ENCODE measurements at regions not wholly inside any gene's neighbourhood (a gene's known extent, or its start where the extent isn't known, plus 50 kb on each side); places are given as distances from the start of the nearest gene placed in this dataset.

DNA sequence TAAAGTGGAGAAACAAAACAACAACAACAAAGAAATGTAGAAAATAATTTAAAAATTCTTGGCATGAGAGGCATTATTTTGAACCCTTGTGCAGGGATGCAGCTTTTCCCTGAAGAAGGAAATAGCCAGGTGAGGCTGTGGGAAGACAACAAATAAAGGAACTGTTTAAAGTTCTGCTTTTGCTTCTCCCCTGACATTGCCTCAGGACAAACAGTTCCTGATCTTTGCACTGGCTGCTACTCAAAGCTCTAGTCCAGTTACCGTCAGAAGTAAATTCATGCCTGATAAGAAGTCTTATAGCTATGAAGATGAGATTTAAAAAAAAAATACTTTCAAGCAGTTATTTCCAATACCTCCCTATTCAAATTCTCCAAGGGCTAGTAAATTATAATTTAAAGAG lies 233.8 kb downstream of the IL15 start:
- no peak for TF ChIP-seq CEBPB (IDR thresholded peaks at IDR 0.05)
- TF ChIP-seq, protein P1, sequence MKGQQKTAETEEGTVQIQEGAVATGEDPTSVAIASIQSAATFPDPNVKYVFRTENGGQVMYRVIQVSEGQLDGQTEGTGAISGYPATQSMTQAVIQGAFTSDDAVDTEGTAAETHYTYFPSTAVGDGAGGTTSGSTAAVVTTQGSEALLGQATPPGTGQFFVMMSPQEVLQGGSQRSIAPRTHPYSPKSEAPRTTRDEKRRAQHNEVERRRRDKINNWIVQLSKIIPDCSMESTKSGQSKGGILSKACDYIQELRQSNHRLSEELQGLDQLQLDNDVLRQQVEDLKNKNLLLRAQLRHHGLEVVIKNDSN (IDR thresholded peaks at IDR 0.05) = no peak
- TF ChIP-seq REST (IDR thresholded peaks at IDR 0.05; ENCODE audit: low read depth) = no peak
- no peak for TF ChIP-seq TAF1 (IDR thresholded peaks at IDR 0.05; ENCODE audit: low read depth)
- TF ChIP-seq EGR1 (IDR thresholded peaks at IDR 0.05) = no peak
- no peak for TF ChIP-seq FOXM1 (IDR thresholded peaks at IDR 0.05; ENCODE audit: borderline replicate concordance, low read depth)
- TF ChIP-seq NFIC (IDR thresholded peaks at IDR 0.05) = no peak
- no peak for TF ChIP-seq TCF12 (IDR thresholded peaks at IDR 0.05; ENCODE audit: low read depth)
- no peak for TF ChIP-seq TEAD4 (IDR thresholded peaks at IDR 0.05)
- TF ChIP-seq ZBTB7A (IDR thresholded peaks at IDR 0.05; ENCODE audit: low read depth) = no peak
- no peak for TF ChIP-seq CREB1 (IDR thresholded peaks at IDR 0.05; ENCODE audit: low read depth)
- TF ChIP-seq MAX (IDR thresholded peaks at IDR 0.05) = no peak
- no peak for TF ChIP-seq RAD21 (IDR thresholded peaks at IDR 0.05; ENCODE audit: low read depth)
- no peak for TF ChIP-seq EP300 (IDR thresholded peaks at IDR 0.05; ENCODE audit: borderline replicate concordance)
- no peak for TF ChIP-seq YY1 (IDR thresholded peaks at IDR 0.05; ENCODE audit: low read depth)

DNA sequence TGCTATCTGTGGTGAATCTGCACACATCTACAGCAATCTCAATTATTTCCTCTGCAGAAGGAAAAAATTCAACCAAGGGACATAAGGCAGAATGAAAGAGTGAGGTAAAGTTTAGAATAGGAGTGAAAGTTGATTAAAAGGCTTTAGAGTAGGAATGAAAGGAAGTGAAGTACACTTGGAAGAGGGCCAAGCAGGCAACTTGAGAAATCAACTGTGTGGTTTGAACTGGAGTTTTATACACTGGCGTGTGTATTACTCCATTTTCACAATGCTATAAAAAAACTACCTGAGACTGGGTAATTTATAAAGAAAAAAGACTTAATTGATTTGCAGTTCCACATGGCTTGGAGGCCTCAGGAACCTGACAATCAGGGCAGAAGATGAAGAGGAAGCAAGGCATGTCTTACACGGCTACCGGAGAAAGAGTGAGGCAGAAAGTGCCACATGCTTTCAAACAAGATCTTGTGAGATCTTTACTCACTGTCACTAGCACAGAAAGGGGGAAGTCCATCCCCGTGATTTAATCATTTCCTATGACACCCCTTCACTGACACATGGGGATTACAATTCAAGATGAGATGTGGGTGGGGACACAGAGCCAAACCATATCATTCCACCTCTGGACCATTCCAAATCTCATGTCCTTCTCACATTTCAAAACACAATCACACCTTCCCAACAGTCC lies 234.8 kb downstream of the IL15 start:
- TF ChIP-seq TEAD4 (IDR thresholded peaks at IDR 0.05) (no peak), REST (IDR thresholded peaks at IDR 0.05; ENCODE audit: low read depth) (no peak), FOXM1 (IDR thresholded peaks at IDR 0.05; ENCODE audit: borderline replicate concordance, low read depth) (no peak), EGR1 (IDR thresholded peaks at IDR 0.05) (no peak), TCF12 (IDR thresholded peaks at IDR 0.05; ENCODE audit: low read depth) (no peak), NFIC (IDR thresholded peaks at IDR 0.05) (no peak), CREB1 (IDR thresholded peaks at IDR 0.05; ENCODE audit: low read depth) (no peak), MAX (IDR thresholded peaks at IDR 0.05) (no peak), ZBTB7A (IDR thresholded peaks at IDR 0.05; ENCODE audit: low read depth) (no peak), CEBPB (IDR thresholded peaks at IDR 0.05) (no peak), TAF1 (IDR thresholded peaks at IDR 0.05; ENCODE audit: low read depth) (no peak), YY1 (IDR thresholded peaks at IDR 0.05; ENCODE audit: low read depth) (no peak), RAD21 (IDR thresholded peaks at IDR 0.05; ENCODE audit: low read depth) (no peak)

GRCh38 chr4:141884070-141884469 lies 247.7 kb downstream of the IL15 start:
- TF ChIP-seq TCF12 (IDR thresholded peaks at IDR 0.05; ENCODE audit: low read depth) = no peak
- no peak for TF ChIP-seq RAD21 (IDR thresholded peaks at IDR 0.05; ENCODE audit: low read depth)
- TF ChIP-seq EGR1 (IDR thresholded peaks at IDR 0.05) = no peak
- no peak for TF ChIP-seq NFIC (IDR thresholded peaks at IDR 0.05)
- TF ChIP-seq FOXM1 (IDR thresholded peaks at IDR 0.05; ENCODE audit: borderline replicate concordance, low read depth) = no peak
- TF ChIP-seq TAF1 (IDR thresholded peaks at IDR 0.05; ENCODE audit: low read depth) = no peak
- TF ChIP-seq TEAD4 (IDR thresholded peaks at IDR 0.05) = no peak
- TF ChIP-seq CEBPB (IDR thresholded peaks at IDR 0.05) = no peak
- no peak for TF ChIP-seq YY1 (IDR thresholded peaks at IDR 0.05; ENCODE audit: low read depth)
- no peak for TF ChIP-seq ZBTB7A (IDR thresholded peaks at IDR 0.05; ENCODE audit: low read depth)
- TF ChIP-seq CREB1 (IDR thresholded peaks at IDR 0.05; ENCODE audit: low read depth) = no peak
- TF ChIP-seq REST (IDR thresholded peaks at IDR 0.05; ENCODE audit: low read depth) = no peak
- no peak for TF ChIP-seq MAX (IDR thresholded peaks at IDR 0.05)

DNA sequence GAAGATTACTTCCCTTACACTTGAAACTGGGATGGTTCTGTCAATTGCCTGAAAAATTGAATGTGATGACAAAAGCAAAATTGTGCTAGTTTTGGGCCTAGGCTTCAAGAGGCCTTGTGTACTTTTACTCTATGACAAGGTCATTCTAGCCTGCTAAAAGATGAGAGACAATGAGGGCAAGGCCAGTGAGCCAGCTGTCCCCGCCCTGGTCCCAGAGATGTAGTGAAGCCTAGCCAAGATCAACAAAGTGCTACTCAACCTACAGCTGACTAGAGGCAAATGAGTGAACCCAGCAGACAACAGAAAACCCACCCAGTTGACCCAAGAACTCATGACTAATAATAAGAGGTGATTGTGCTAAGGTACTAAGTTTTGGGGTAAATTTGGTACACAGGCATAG lies 248.7 kb downstream of the IL15 start:
- TF ChIP-seq CREB1 (IDR thresholded peaks at IDR 0.05; ENCODE audit: low read depth) (no peak), MAX (IDR thresholded peaks at IDR 0.05) (no peak), NFIC (IDR thresholded peaks at IDR 0.05) (no peak), TAF1 (IDR thresholded peaks at IDR 0.05; ENCODE audit: low read depth) (no peak), EGR1 (IDR thresholded peaks at IDR 0.05) (no peak), TEAD4 (IDR thresholded peaks at IDR 0.05) (no peak), FOXM1 (IDR thresholded peaks at IDR 0.05; ENCODE audit: borderline replicate concordance, low read depth) (no peak), ZBTB7A (IDR thresholded peaks at IDR 0.05; ENCODE audit: low read depth) (no peak), CEBPB (IDR thresholded peaks at IDR 0.05) (no peak), YY1 (IDR thresholded peaks at IDR 0.05; ENCODE audit: low read depth) (no peak), RAD21 (IDR thresholded peaks at IDR 0.05; ENCODE audit: low read depth) (no peak), EP300 (IDR thresholded peaks at IDR 0.05; ENCODE audit: borderline replicate concordance) (no peak), REST (IDR thresholded peaks at IDR 0.05; ENCODE audit: low read depth) (no peak), TCF12 (IDR thresholded peaks at IDR 0.05; ENCODE audit: low read depth) (no peak)
- TF ChIP-seq, protein P1 (IDR thresholded peaks at IDR 0.05) = no peak
